HepG2 (cell line): ENCODE measurements at regions not wholly inside any gene's neighbourhood (a gene's known extent, or its start where the extent isn't known, plus 50 kb on each side); places are given as distances from the start of the nearest gene placed in this dataset.

Source experiments
- ATAC-seq: fragments of 200-7000 bp; cut with Tn5 transposase; 3 replicates; pipeline ENCODE4 v1.9.1; 2020; ENCODE audit warnings: mild to moderate bottlenecking, moderate library complexity
- BruUV-seq: library from RNA; stranded (reverse); fragments of 400-500 nt; replicated peaks from 2 replicates; lab custom pipeline; 2021; lab: Mats Ljungman, UMichigan
- CTCF ChIA-PET: fragments of 300-600 bp; formaldehyde crosslinking; extraction: SDS; loops from one replicate; lab custom pipeline; 2021; ENCODE audit warnings: low total read pairs, inconsistent platforms, low intra/inter-chr PET ratio; lab: Yijun Ruan, JAX
- POLR2A ChIA-PET: fragments of 350-600 bp; sonication (Branson Sonifier 250); formaldehyde crosslinking; loops from one replicate; lab custom pipeline; 2020; ENCODE audit warnings: antibody characterized with exemption, inconsistent platforms; lab: Yijun Ruan, JAX
- DNase-seq: peaks from one replicate; pipeline ENCODE4 v3.0.0-alpha.2; 2015; ENCODE audit warnings: low spot score
- FAIRE-seq: peaks from 3 replicates; lab custom pipeline; 2011; peaks lifted over from hg19 to GRCh38; lab: Jason Lieb, UNC
- H2AFZ ChIP-seq: one replicate; pipeline ENCODE4 v1.6.1; 2011; ENCODE audit warnings: low read length, inconsistent platforms
- H3K27ac ChIP-seq: fragments of 300-600 bp; 3 replicates; pipeline ENCODE4 v1.8.0; 2011; ENCODE audit warnings: mixed run types, mild to moderate bottlenecking, mixed read lengths, low read length, inconsistent platforms; ENCODE audit not compliant: insufficient read depth; ENCODE audit errors: extremely low read length
- H3K27me3 ChIP-seq, 2 experiments: fragments of 200-600 bp in 1 of 2; 2 replicates in 1 of 2; 3 replicates in 1 of 2; pipeline versions ENCODE4 v1.6.0 to v1.8.0; 2011; ENCODE audit warnings: low read length in 2 of 2, mild to moderate bottlenecking in 2 of 2, moderate library complexity in 2 of 2, inconsistent platforms in 1 of 2; ENCODE audit not compliant: insufficient read depth in 2 of 2, control insufficient read depth in 1 of 2
- H3K36me3 ChIP-seq, 2 experiments: fragments of 200-600 bp in 1 of 2; replicated peaks in 1 of 2; 2 replicates in 1 of 2; 3 replicates in 1 of 2; pipeline versions ENCODE4 v1.5.1 to v1.8.0; 2011; ENCODE audit warnings: low read length in 2 of 2, inconsistent platforms in 1 of 2; ENCODE audit not compliant: insufficient read depth in 2 of 2, control insufficient read depth in 1 of 2
- H3K4me1 ChIP-seq: 2 replicates; pipeline ENCODE4 v1.5.1; 2012; ENCODE audit warnings: low read length, inconsistent platforms; ENCODE audit not compliant: insufficient read depth
- H3K4me2 ChIP-seq: 2 replicates; pipeline ENCODE4 v1.6.0; 2011; ENCODE audit warnings: low read depth, low read length, inconsistent platforms
- H3K4me3 ChIP-seq, 3 experiments: fragments of 200-600 bp in 1 of 3; sonication (generic), shearing (Covaris generic) in 1 of 3; replicated peaks in 1 of 3; 2 replicates each; pipeline ENCODE4 v1.5.1; 2011 to 2016; ENCODE audit warnings: low read length in 3 of 3, inconsistent platforms in 2 of 3, low read depth in 2 of 3, mild to moderate bottlenecking in 2 of 3, control low read depth in 1 of 3, mixed read lengths in 1 of 3; ENCODE audit not compliant: insufficient read depth in 1 of 3
- H3K79me2 ChIP-seq: one replicate; pipeline ENCODE4 v1.6.1; 2011; ENCODE audit warnings: low read length, inconsistent platforms; ENCODE audit not compliant: insufficient read depth
- H3K9ac ChIP-seq: 2 replicates; pipeline ENCODE4 v1.6.0; 2011; ENCODE audit warnings: mild to moderate bottlenecking, low read depth, low read length, inconsistent platforms; ENCODE audit not compliant: insufficient read depth
- H3K9me3 ChIP-seq: 2 replicates; pipeline ENCODE4 v1.5.1; 2012; ENCODE audit warnings: mild to moderate bottlenecking, low read length
- H4K20me1 ChIP-seq: 2 replicates; pipeline ENCODE4 v1.6.0; 2011; ENCODE audit warnings: inconsistent platforms, mild to moderate bottlenecking, low read length, moderate library complexity; ENCODE audit not compliant: insufficient read depth
- HMGA1 ChIP-seq: sonication (generic); formaldehyde crosslinking; conservative IDR thresholded peaks from 2 replicates; pipeline ENCODE4 v1.4.0; 2020; ENCODE audit warnings: missing genetic modification reagents
- MTF2 ChIP-seq: sonication (generic); formaldehyde crosslinking; IDR thresholded peaks from 2 replicates; pipeline ENCODE4 v1.5.0; 2020; ENCODE audit warnings: missing genetic modification reagents, borderline replicate concordance
- SRSF1 ChIP-seq: fragments of 200-400 bp; formaldehyde crosslinking; optimal IDR thresholded peaks from 2 replicates; pipeline ENCODE3; 2017; ENCODE audit warnings: mild to moderate bottlenecking, low read depth, low read length, moderate library complexity
- WGBS: methylation state at CpG from one replicate; pipeline ENCODE4 v1.1.6; 2017; ENCODE audit warnings: low lambda C conversion rate; 5-methylcytosine and 5-hydroxymethylcytosine counted together
- in situ Hi-C: cut with HindIII; loops from 2 replicates; pipeline ENCODE4 v1.10.0; 2017; ENCODE audit warnings: low pct_unique_long_range_greater_than_20kb; ENCODE audit not compliant: extremely low pct_ligation_motif_present
- intact Hi-C: fragments of 100-400 bp; cut with micrococcal nuclease; formaldehyde crosslinking; loops from one replicate; pipeline ENCODE4 v1.10.0; 2022; ENCODE audit not compliant: unreplicated experiment
- TF ChIP-seq, protein P1 (sequence below): sonication (generic); formaldehyde crosslinking; IDR thresholded peaks from 2 replicates; pipeline ENCODE4 v1.4.0; 2020; ENCODE audit warnings: mild to moderate bottlenecking, missing genetic modification reagents, borderline replicate concordance
- TF ChIP-seq, protein P2 (sequence below): sonication (generic); formaldehyde crosslinking; IDR thresholded peaks from 2 replicates; pipeline ENCODE4 v1.4.0; 2020; ENCODE audit warnings: missing genetic modification reagents
- TF ChIP-seq, protein P3 (sequence below): sonication (generic); formaldehyde crosslinking; IDR thresholded peaks from 2 replicates; pipeline ENCODE4 v1.4.0; 2020; ENCODE audit warnings: missing genetic modification reagents

DNA sequence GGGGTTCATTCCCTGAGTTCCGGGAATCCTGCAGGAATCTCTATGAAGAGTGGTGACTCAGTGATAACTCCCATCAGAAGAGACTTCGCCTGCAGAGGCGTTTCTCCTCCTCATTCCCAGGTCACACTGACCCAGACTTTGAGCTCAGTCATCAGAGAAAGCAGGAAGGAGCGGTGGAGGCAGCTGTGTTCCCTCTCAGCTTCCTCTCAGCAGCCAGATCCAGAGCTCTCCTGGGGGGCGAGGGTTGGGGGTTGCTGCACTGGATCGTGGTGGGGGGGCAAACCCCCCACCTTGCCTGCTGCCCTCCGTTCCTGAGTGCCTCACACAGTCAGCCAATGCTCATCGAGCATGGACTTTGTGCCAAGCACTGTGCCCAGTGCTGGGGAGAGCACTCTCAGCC is 271.2 kb downstream of the CBLN1 start:
- H2AFZ ChIP-seq: no peak overlapping the region
- H3K27me3 ChIP-seq: peaks cover 0 to 2% of the 10 kb centered on the region in 2 experiments; a peak in 1 of 5 replicates
- no peak for DNase-seq
- no peak overlapping the region for H3K4me2 ChIP-seq
- no peak overlapping the region for H3K27ac ChIP-seq
- TF ChIP-seq SRSF1 (no peak), MTF2 (no peak), HMGA1 (CRISPR knock-in tag) (no peak)
- TF ChIP-seq, protein P1, sequence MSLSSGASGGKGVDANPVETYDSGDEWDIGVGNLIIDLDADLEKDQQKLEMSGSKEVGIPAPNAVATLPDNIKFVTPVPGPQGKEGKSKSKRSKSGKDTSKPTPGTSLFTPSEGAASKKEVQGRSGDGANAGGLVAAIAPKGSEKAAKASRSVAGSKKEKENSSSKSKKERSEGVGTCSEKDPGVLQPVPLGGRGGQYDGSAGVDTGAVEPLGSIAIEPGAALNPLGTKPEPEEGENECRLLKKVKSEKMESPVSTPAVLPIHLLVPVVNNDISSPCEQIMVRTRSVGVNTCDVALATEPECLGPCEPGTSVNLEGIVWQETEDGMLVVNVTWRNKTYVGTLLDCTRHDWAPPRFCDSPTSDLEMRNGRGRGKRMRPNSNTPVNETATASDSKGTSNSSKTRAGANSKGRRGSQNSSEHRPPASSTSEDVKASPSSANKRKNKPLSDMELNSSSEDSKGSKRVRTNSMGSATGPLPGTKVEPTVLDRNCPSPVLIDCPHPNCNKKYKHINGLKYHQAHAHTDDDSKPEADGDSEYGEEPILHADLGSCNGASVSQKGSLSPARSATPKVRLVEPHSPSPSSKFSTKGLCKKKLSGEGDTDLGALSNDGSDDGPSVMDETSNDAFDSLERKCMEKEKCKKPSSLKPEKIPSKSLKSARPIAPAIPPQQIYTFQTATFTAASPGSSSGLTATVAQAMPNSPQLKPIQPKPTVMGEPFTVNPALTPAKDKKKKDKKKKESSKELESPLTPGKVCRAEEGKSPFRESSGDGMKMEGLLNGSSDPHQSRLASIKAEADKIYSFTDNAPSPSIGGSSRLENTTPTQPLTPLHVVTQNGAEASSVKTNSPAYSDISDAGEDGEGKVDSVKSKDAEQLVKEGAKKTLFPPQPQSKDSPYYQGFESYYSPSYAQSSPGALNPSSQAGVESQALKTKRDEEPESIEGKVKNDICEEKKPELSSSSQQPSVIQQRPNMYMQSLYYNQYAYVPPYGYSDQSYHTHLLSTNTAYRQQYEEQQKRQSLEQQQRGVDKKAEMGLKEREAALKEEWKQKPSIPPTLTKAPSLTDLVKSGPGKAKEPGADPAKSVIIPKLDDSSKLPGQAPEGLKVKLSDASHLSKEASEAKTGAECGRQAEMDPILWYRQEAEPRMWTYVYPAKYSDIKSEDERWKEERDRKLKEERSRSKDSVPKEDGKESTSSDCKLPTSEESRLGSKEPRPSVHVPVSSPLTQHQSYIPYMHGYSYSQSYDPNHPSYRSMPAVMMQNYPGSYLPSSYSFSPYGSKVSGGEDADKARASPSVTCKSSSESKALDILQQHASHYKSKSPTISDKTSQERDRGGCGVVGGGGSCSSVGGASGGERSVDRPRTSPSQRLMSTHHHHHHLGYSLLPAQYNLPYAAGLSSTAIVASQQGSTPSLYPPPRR (CRISPR knock-in tag): no peak
- TF ChIP-seq, protein P2, sequence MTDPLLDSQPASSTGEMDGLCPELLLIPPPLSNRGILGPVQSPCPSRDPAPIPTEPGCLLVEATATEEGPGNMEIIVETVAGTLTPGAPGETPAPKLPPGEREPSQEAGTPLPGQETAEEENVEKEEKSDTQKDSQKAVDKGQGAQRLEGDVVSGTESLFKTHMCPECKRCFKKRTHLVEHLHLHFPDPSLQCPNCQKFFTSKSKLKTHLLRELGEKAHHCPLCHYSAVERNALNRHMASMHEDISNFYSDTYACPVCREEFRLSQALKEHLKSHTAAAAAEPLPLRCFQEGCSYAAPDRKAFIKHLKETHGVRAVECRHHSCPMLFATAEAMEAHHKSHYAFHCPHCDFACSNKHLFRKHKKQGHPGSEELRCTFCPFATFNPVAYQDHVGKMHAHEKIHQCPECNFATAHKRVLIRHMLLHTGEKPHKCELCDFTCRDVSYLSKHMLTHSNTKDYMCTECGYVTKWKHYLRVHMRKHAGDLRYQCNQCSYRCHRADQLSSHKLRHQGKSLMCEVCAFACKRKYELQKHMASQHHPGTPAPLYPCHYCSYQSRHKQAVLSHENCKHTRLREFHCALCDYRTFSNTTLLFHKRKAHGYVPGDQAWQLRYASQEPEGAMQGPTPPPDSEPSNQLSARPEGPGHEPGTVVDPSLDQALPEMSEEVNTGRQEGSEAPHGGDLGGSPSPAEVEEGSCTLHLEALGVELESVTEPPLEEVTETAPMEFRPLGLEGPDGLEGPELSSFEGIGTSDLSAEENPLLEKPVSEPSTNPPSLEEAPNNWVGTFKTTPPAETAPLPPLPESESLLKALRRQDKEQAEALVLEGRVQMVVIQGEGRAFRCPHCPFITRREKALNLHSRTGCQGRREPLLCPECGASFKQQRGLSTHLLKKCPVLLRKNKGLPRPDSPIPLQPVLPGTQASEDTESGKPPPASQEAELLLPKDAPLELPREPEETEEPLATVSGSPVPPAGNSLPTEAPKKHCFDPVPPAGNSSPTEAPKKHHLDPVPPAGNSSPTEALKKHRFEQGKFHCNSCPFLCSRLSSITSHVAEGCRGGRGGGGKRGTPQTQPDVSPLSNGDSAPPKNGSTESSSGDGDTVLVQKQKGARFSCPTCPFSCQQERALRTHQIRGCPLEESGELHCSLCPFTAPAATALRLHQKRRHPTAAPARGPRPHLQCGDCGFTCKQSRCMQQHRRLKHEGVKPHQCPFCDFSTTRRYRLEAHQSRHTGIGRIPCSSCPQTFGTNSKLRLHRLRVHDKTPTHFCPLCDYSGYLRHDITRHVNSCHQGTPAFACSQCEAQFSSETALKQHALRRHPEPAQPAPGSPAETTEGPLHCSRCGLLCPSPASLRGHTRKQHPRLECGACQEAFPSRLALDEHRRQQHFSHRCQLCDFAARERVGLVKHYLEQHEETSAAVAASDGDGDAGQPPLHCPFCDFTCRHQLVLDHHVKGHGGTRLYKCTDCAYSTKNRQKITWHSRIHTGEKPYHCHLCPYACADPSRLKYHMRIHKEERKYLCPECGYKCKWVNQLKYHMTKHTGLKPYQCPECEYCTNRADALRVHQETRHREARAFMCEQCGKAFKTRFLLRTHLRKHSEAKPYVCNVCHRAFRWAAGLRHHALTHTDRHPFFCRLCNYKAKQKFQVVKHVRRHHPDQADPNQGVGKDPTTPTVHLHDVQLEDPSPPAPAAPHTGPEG (CRISPR knock-in tag): no peak
- TF ChIP-seq, protein P3, sequence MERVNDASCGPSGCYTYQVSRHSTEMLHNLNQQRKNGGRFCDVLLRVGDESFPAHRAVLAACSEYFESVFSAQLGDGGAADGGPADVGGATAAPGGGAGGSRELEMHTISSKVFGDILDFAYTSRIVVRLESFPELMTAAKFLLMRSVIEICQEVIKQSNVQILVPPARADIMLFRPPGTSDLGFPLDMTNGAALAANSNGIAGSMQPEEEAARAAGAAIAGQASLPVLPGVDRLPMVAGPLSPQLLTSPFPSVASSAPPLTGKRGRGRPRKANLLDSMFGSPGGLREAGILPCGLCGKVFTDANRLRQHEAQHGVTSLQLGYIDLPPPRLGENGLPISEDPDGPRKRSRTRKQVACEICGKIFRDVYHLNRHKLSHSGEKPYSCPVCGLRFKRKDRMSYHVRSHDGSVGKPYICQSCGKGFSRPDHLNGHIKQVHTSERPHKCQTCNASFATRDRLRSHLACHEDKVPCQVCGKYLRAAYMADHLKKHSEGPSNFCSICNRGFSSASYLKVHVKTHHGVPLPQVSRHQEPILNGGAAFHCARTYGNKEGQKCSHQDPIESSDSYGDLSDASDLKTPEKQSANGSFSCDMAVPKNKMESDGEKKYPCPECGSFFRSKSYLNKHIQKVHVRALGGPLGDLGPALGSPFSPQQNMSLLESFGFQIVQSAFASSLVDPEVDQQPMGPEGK (CRISPR knock-in tag): no peak
- POLR2A ChIA-PET: no interaction called here
- no TSS peak for BruUV-seq
- no peaks in the 10 kb centered on the region for H3K79me2 ChIP-seq
- CTCF ChIA-PET: no interaction called here
- no peak overlapping the region for H3K4me3 ChIP-seq
- no peaks in the 10 kb centered on the region for H3K36me3 ChIP-seq
- in situ Hi-C loops (no loop called here), intact Hi-C loops (no loop called here)
- WGBS: 7% methylated on average over 6 of the region's 8 CpGs
- H4K20me1 ChIP-seq: no peaks in the 10 kb centered on the region
- no peak for FAIRE-seq
- H3K4me1 ChIP-seq: no peaks in the 10 kb centered on the region
- H3K9ac ChIP-seq: no peak overlapping the region
- H3K9me3 ChIP-seq: no peaks in the 10 kb centered on the region
- ATAC-seq: no peak
